ENCODE measurements at regions not wholly inside any gene's neighbourhood (a gene's known extent, or its start where the extent isn't known, plus 50 kb on each side); places are given as distances from the start of the nearest gene placed in this dataset.
"Not testable (repeated sequence)": the region's sequence is repeated elsewhere in the genome, so short reads cannot be mapped to it uniquely, and the experiment has no call there.

DNA sequence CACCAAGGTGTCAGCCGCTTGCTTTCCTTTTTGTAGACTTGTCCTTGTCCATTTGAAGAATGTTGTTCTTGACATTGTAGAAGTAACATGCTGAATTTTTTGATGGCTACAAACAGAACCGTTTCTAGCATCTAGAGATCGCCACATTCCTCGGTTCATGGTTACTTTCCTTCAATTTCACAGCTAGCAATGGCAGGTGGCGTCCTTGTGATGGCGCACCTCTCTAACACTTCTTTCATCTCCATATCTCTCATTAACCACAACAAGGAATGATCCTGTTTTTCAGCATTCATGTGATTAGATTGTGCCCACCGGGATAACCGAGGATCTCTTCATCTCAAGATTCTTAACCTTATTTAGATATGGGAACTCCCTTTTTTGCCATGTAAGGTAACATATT is 2129.8 kb downstream of the NCAM2 start:
- DNase-seq (ENCODE audit: low read depth, low spot score), result no peak
- TF ChIP-seq CTCF (IDR thresholded peaks at IDR 0.05; ENCODE audit: insufficient read depth, low read length, missing control alignments), result no peak
- CTCF ChIA-PET, result no interaction called here
- H3K4me3 ChIP-seq (ENCODE audit: low read depth, low read length), result no peak overlapping the region
- POLR2A ChIA-PET, result no interaction called here

DNA sequence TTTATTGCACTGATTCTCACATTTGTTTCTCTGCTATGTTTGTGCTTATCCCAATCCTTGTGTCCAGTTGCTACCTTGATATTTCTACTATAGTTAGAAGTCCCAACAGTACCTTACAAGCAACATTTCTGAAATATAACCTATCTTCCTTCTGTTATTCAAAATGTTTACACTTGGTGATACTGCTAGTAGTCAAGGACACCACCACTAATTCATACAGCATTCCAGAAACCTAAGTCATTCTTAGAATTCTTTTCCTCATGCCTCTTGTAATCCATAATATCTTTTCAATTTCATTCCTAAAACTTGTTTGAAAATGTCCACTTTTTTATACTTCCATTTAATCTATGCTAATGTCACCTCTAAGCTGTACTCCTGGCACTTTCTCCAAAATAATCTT is 2132.1 kb downstream of the NCAM2 start:
- POLR2A ChIA-PET, result no interaction called here
- TF ChIP-seq CTCF (IDR thresholded peaks at IDR 0.05; ENCODE audit: insufficient read depth, low read length, missing control alignments), result no peak
- CTCF ChIA-PET, result no interaction called here
- DNase-seq (ENCODE audit: low read depth, low spot score), result no peak
- H3K4me3 ChIP-seq (ENCODE audit: low read depth, low read length), result no peak overlapping the region

- ChIA-PET CTCF (no interaction called here), POLR2A (no interaction called here)
- no peak overlapping the region for H3K4me3 ChIP-seq (ENCODE audit: low read depth, low read length)
- DNase-seq (ENCODE audit: low read depth, low spot score), result no peak
- no peak for TF ChIP-seq CTCF (IDR thresholded peaks at IDR 0.05; ENCODE audit: insufficient read depth, low read length, missing control alignments)
These were observed 2133.0 kb downstream of the NCAM2 start for GRCh38 chr21:23131177-23131576.

GRCh38 chr21:23138797-23139196 is 2140.6 kb downstream of the NCAM2 start:
- POLR2A ChIA-PET, result no interaction called here
- H3K4me3 ChIP-seq (ENCODE audit: low read depth, low read length), result no peak overlapping the region
- CTCF ChIA-PET, result no interaction called here
- TF ChIP-seq CTCF (IDR thresholded peaks at IDR 0.05; ENCODE audit: insufficient read depth, low read length, missing control alignments), result no peak
- no peak for DNase-seq (ENCODE audit: low read depth, low spot score)

- TF ChIP-seq CTCF (IDR thresholded peaks at IDR 0.05; ENCODE audit: insufficient read depth, low read length, missing control alignments), result no peak
- DNase-seq (ENCODE audit: low read depth, low spot score), result no peak
- POLR2A ChIA-PET, result no interaction called here
- H3K4me3 ChIP-seq (ENCODE audit: low read depth, low read length), result no peak overlapping the region
- CTCF ChIA-PET, result no interaction called here
These were observed 2153.9 kb downstream of the NCAM2 start for GRCh38 chr21:23152130-23152529.

DNA sequence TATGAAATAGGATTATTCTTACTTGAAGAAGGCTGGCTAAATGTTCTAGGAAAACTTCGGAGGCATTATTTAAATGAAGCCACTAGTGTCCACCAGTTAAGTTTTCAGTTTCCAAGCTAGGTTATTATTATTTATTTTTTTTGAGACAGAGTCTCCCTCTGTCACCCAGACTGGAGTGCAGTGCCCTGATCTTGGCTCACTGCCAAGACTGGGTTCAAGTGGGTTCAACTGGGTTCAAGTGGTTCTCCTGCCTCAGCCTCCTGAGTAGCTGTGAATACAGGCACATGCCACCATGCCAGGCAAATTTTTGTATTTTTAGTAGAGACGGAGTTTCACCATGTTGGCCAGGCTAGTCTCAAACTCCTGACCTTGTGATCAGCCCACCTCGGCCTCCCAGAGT is 2155.6 kb downstream of the NCAM2 start:
- H3K4me3 ChIP-seq (ENCODE audit: low read depth, low read length); CTCF ChIA-PET; DNase-seq (ENCODE audit: low read depth, low spot score); POLR2A ChIA-PET: not testable (repeated sequence)

DNA sequence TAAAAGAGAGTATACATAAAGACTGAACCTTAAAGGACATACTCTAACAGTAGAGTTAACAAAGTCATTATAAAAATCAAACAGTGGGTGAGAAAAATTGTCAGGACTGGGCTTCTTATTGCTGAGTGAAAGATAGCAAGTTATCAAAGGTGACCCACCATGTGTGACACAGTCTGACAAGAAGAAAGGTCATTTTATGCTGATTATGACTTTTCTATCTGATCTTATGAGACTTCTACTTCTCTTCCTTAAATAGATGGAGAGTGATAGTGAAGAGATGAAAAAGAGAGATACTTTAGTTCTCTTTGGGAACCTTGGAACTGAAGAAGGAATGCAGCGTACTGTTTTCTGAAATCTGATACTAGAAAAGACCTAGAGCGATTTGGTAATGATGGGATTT is 2157.1 kb downstream of the NCAM2 start:
- POLR2A ChIA-PET, result no interaction called here

More for the DNA sequence above, 2157.1 kb downstream of the NCAM2 start:
- no peak overlapping the region for H3K4me3 ChIP-seq (ENCODE audit: low read depth, low read length)
- no peak for TF ChIP-seq CTCF (IDR thresholded peaks at IDR 0.05; ENCODE audit: insufficient read depth, low read length, missing control alignments)
- CTCF ChIA-PET, result no interaction called here
- DNase-seq (ENCODE audit: low read depth, low spot score), result no peak

Data from AG04449 (cell line).